ENCODE measurements at regions not wholly inside any gene's neighbourhood (a gene's known extent, or its start where the extent isn't known, plus 50 kb on each side); places are given as distances from the start of the nearest gene placed in this dataset.

- Histone ChIP-seq H3K27me3 (ENCODE audit: control insufficient read depth in 1 of 2, insufficient read depth in 2 of 2, low read length in 2 of 2) (no peaks in the 10 kb centered on the region; a peak in 1 of 5 replicates), H3K4me1 (ENCODE audit: insufficient read depth, low read length) (no peaks in the 10 kb centered on the region), H2AFZ (ENCODE audit: low read length) (no peak overlapping the region), H3K79me2 (ENCODE audit: insufficient read depth, low read length) (no peaks in the 10 kb centered on the region), H3K36me3 (replicated peaks in 1 of 2; ENCODE audit: control insufficient read depth in 1 of 2, insufficient read depth in 2 of 2, low read length in 2 of 2) (no peaks in the 10 kb centered on the region), H3K4me2 (ENCODE audit: low read depth, low read length) (no peak overlapping the region), H3K9me3 (ENCODE audit: low read length) (no peaks in the 10 kb centered on the region), H3K27ac (ENCODE audit: extremely low read length, insufficient read depth, low read length) (no peak overlapping the region), H4K20me1 (ENCODE audit: insufficient read depth, low read length) (no peaks in the 10 kb centered on the region), H3K9ac (ENCODE audit: insufficient read depth, low read depth, low read length) (no peak overlapping the region), H3K4me3 (replicated peaks in 1 of 3; ENCODE audit: insufficient read depth in 1 of 3, low read depth in 2 of 3, low read length in 3 of 3) (no peak overlapping the region)
- no TSS peak for BruUV-seq (replicated peaks)
- DNase-seq (ENCODE audit: low spot score) (no peak), ATAC-seq (no peak), FAIRE-seq (no peak)
- ChIA-PET POLR2A (no interaction called here), CTCF (ENCODE audit: low intra/inter-chr PET ratio, low total read pairs) (no interaction called here)
- no peak for TF ChIP-seq MNT (IDR thresholded peaks at IDR 0.05)
- TF ChIP-seq ZNF512B (CRISPR knock-in tag; IDR thresholded peaks at IDR 0.05; ENCODE audit: borderline replicate concordance), result no peak
- TF ChIP-seq MLX (CRISPR knock-in tag; IDR thresholded peaks at IDR 0.05), result no peak
- no peak for TF ChIP-seq CCDC6 (CRISPR knock-in tag; IDR thresholded peaks at IDR 0.05)
- TF ChIP-seq ZNF543 (CRISPR knock-in tag; IDR thresholded peaks at IDR 0.05), result no peak
- TF ChIP-seq ZNF124 (CRISPR knock-in tag; IDR thresholded peaks at IDR 0.05), result no peak
- no peak for TF ChIP-seq ARID3A (IDR thresholded peaks at IDR 0.05; ENCODE audit: low read depth, low read length)
- in situ Hi-C loops (cut with HindIII; ENCODE audit: extremely low pct_ligation_motif_present, low pct_unique_long_range_greater_than_20kb), result no loop called here
- 29% methylated on average over 2 of the region's 2 CpGs for WGBS (ENCODE audit: low lambda C conversion rate)
- intact Hi-C loops (cut with micrococcal nuclease; ENCODE audit: unreplicated experiment), result no loop called here
Observed at GRCh38 chr4:126338548-126338947, 1023.8 kb downstream of the FAT4 start.
